Body of pancreas (tissue), 4 donors: ENCODE measurements at regions not wholly inside any gene's neighbourhood (a gene's known extent, or its start where the extent isn't known, plus 50 kb on each side); places are given as distances from the start of the nearest gene placed in this dataset.

Source experiments
- CTCF ChIP-seq, 7 experiments: fragments of 450-650 bp in 4 of 7; fragments of 200-600 bp in 3 of 7; sonication (generic) in 3 of 7; IDR thresholded peaks; one replicate each; pipeline ENCODE4 v1.5.1; 2016 to 2019; ENCODE audit warnings: antibody characterized with exemption in 7 of 7
- POLR2A ChIP-seq, 3 donors: fragments of 450-650 bp; IDR thresholded peaks; one replicate each; pipeline ENCODE4 v1.6.1; 2016; ENCODE audit warnings: antibody characterized with exemption in 3 of 3, mild to moderate bottlenecking in 2 of 3

- TF ChIP-seq POLR2A (IDR thresholded peaks at IDR 0.05) (no peak), CTCF (IDR thresholded peaks at IDR 0.05) (no peak)
These were observed 74.3 kb upstream of the PLEKHG7 start for GRCh38 chr12:92628476-92628875.
